ENCODE measurements at regions not wholly inside any gene's neighbourhood (a gene's known extent, or its start where the extent isn't known, plus 50 kb on each side); places are given as distances from the start of the nearest gene placed in this dataset.

- H3K36me3 ChIP-seq: no peaks in the 10 kb centered on the region
- no peaks in the 10 kb centered on the region for H3K9me3 ChIP-seq (replicated peaks)
- H3K27ac ChIP-seq (replicated peaks): no peak overlapping the region
- H3K4me3 ChIP-seq: no peak overlapping the region
- DNase-seq: no peak
- TF ChIP-seq CTCF (IDR thresholded peaks at IDR 0.05; ENCODE audit: borderline replicate concordance): no peak
- H3K4me1 ChIP-seq: peaks cover 16% of the 10 kb centered on the region
- H3K27me3 ChIP-seq (ENCODE audit: low read depth): peaks cover 4% of the 10 kb centered on the region
- intact Hi-C loops (cut with micrococcal nuclease): no loop called here
Measured at GRCh38 chr15:46315434-46315833, 680.6 kb downstream of the SQOR start.

GRCh38 chr15:46316024-46316423 is 681.2 kb downstream of the SQOR start:
- intact Hi-C loops (cut with micrococcal nuclease): no loop called here
- Histone ChIP-seq H3K4me1 (peaks cover 16% of the 10 kb centered on the region), H3K27ac (replicated peaks) (no peak overlapping the region), H3K4me3 (no peak overlapping the region), H3K36me3 (no peaks in the 10 kb centered on the region), H3K9me3 (replicated peaks) (no peaks in the 10 kb centered on the region), H3K27me3 (ENCODE audit: low read depth) (peaks cover 4% of the 10 kb centered on the region)
- no peak for DNase-seq
- no peak for TF ChIP-seq CTCF (IDR thresholded peaks at IDR 0.05; ENCODE audit: borderline replicate concordance)

- Histone ChIP-seq H3K4me1 (peaks cover 16% of the 10 kb centered on the region), H3K27ac (replicated peaks) (no peak overlapping the region), H3K4me3 (no peak overlapping the region), H3K27me3 (ENCODE audit: low read depth) (no peaks in the 10 kb centered on the region), H3K36me3 (no peaks in the 10 kb centered on the region), H3K9me3 (replicated peaks) (no peaks in the 10 kb centered on the region)
- TF ChIP-seq CTCF (IDR thresholded peaks at IDR 0.05; ENCODE audit: borderline replicate concordance): no peak
- intact Hi-C loops (cut with micrococcal nuclease): no loop called here
- DNase-seq: no peak
Measured at GRCh38 chr15:46317029-46317428, 682.2 kb downstream of the SQOR start.

- H3K27ac ChIP-seq (replicated peaks): no peak overlapping the region
- no peak overlapping the region for H3K4me3 ChIP-seq
- no peak for TF ChIP-seq CTCF (IDR thresholded peaks at IDR 0.05; ENCODE audit: borderline replicate concordance)
- DNase-seq: no peak
- H3K36me3 ChIP-seq: no peaks in the 10 kb centered on the region
- H3K27me3 ChIP-seq (ENCODE audit: low read depth): no peaks in the 10 kb centered on the region
- H3K4me1 ChIP-seq: no peaks in the 10 kb centered on the region
- no peaks in the 10 kb centered on the region for H3K9me3 ChIP-seq (replicated peaks)
- intact Hi-C loops (cut with micrococcal nuclease): no loop called here
Measured at GRCh38 chr15:46322753-46323152, 687.9 kb downstream of the SQOR start.

GRCh38 chr15:46326173-46326572 is 691.3 kb downstream of the SQOR start:
- TF ChIP-seq CTCF (IDR thresholded peaks at IDR 0.05; ENCODE audit: borderline replicate concordance): no peak
- H3K4me1 ChIP-seq: no peaks in the 10 kb centered on the region
- no peak overlapping the region for H3K27ac ChIP-seq (replicated peaks)
- no peak overlapping the region for H3K4me3 ChIP-seq
- intact Hi-C loops (cut with micrococcal nuclease): no loop called here
- DNase-seq: no peak
- no peaks in the 10 kb centered on the region for H3K9me3 ChIP-seq (replicated peaks)
- no peaks in the 10 kb centered on the region for H3K36me3 ChIP-seq
- H3K27me3 ChIP-seq (ENCODE audit: low read depth): peaks cover 8% of the 10 kb centered on the region

- intact Hi-C loops (cut with micrococcal nuclease): no loop called here
- Histone ChIP-seq H3K4me1 (no peaks in the 10 kb centered on the region), H3K27me3 (ENCODE audit: low read depth) (peaks cover 8% of the 10 kb centered on the region), H3K4me3 (no peak overlapping the region), H3K27ac (replicated peaks) (no peak overlapping the region), H3K9me3 (replicated peaks) (no peaks in the 10 kb centered on the region), H3K36me3 (no peaks in the 10 kb centered on the region)
- DNase-seq: no peak
- no peak for TF ChIP-seq CTCF (IDR thresholded peaks at IDR 0.05; ENCODE audit: borderline replicate concordance)
Measured at GRCh38 chr15:46328821-46329220, 694.0 kb downstream of the SQOR start.
